Motor neuron (in vitro differentiated cells): ENCODE measurements at regions not wholly inside any gene's neighbourhood (a gene's known extent, or its start where the extent isn't known, plus 50 kb on each side); places are given as distances from the start of the nearest gene placed in this dataset.
A peak's percentile ranks its signal among the peaks of the same experiment; 100 is the strongest.
"Not testable (repeated sequence)": the region's sequence is repeated elsewhere in the genome, so short reads cannot be mapped to it uniquely, and the experiment has no call there.

Source experiments
- ATAC-seq, 8 experiments: fragments of 200-7000 bp; cut with Tn5 transposase; replicated peaks in 6 of 8; 2 replicates each; pipeline ENCODE4 v1.8.0; 2021; ENCODE audit warnings: mild to moderate bottlenecking in 8 of 8, moderate library complexity in 8 of 8
- H3K27ac ChIP-seq, 2 donors: fragments of 250-450 bp; sonication (Bioruptor Pico); 2 replicates each; pipeline ENCODE4 v1.9.0; 2021; ENCODE audit warnings: antibody characterized with exemption in 2 of 2, mild to moderate bottlenecking in 2 of 2, moderate library complexity in 1 of 2
- H3K4me1 ChIP-seq, 2 donors: fragments of 250-450 bp; sonication (Bioruptor Pico); replicated peaks in 1 of 2; 2 replicates each; pipeline ENCODE4 v1.6.1; 2021; ENCODE audit warnings: antibody characterized with exemption in 2 of 2, mild to moderate bottlenecking in 2 of 2, moderate library complexity in 1 of 2
- H3K4me3 ChIP-seq, 5 donors: fragments of 250-450 bp; sonication (Bioruptor Pico); 2 replicates each; pipeline ENCODE4 v1.9.0; 2021; ENCODE audit warnings: antibody characterized with exemption in 5 of 5, mild to moderate bottlenecking in 5 of 5, moderate library complexity in 4 of 5
- WGBS, 10 experiments: fragments of 450-650 bp; shearing (Covaris generic); methylation state at CpG; one replicate each; pipeline ENCODE4 v1.0.0; 2022; 5-methylcytosine and 5-hydroxymethylcytosine counted together
- in situ Hi-C, 9 experiments: fragments of 400-800 bp; cut with MboI; loops; one replicate each; pipeline ENCODE4 v1.15.0; 2021; ENCODE audit warnings: low sequenced_read_pairs in 9 of 9, low pct_unique_long_range_greater_than_20kb in 2 of 9; ENCODE audit not compliant: unreplicated experiment in 9 of 9

DNA sequence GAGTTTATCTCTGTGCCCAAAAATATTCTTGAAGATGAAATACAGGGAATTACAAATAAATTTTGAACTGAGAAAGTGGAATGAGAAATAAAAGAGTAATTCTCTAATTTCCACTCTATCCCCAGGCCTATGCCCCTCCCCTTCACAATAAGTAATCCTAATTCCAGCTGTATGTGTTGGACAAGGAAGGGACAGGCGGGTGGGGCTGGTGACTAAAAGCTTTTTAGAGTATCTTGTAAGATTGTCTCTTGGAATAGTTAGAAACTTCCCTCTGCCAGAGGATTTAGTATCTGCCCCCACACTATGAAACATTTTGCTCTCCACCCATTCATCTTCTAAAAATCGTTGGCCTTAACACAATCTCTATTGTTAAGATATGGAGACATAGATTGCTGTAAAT is 199.2 kb downstream of the MBL2 start:
- no peaks in the 10 kb centered on the region for H3K4me1 ChIP-seq
- H3K27ac ChIP-seq: no peak overlapping the region
- 0 to 86% (median 52%) methylated on average over 1 to 2 of the region's 2 CpGs; no CpG with 5 or more reads in 2 of the 10 experiments for WGBS, 10 experiments
- in situ Hi-C loops: loop anchor here in 3 of 9 experiments (25.0 kb wide), 1 partner anchor 261 kb away; the partner anchor contains the start of gene DKK1 (in 3 of the 3)
- ATAC-seq: peak in 1 of 8 experiments; percentile 41
- H3K4me3 ChIP-seq: no peak overlapping the region

DNA sequence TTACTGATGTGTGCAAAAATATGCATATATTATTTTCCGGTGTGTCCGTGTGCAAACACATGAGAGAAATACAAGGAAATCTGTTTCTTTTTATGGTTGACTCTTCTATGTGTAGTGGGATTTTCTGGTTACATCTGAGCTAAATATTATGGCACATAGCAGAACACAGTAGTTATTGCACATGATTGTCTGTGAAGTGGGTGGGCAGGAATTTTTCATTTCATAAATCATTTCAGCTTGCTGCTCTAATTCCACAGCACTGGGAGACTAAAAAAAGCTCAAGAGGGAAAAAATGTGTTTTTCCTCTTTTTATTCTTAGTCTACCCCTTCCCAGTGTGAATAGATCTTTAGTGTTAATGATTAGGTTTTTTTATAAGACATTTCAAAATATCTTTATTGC is 197.9 kb downstream of the MBL2 start:
- H3K4me1 ChIP-seq: no peaks in the 10 kb centered on the region
- no peak overlapping the region for H3K27ac ChIP-seq
- H3K4me3 ChIP-seq: no peak overlapping the region
- WGBS, 10 experiments: 35 to 100% (median 88%) methylated on average over 1 to 2 of the region's 2 CpGs; no CpG with 5 or more reads in 1 of the 10 experiments
- in situ Hi-C loops: loop anchor here in 3 of 9 experiments (25.0 kb wide), 1 partner anchor 262 kb away; the partner anchor contains the start of gene DKK1 (in 3 of the 3)
- ATAC-seq: no peak

DNA sequence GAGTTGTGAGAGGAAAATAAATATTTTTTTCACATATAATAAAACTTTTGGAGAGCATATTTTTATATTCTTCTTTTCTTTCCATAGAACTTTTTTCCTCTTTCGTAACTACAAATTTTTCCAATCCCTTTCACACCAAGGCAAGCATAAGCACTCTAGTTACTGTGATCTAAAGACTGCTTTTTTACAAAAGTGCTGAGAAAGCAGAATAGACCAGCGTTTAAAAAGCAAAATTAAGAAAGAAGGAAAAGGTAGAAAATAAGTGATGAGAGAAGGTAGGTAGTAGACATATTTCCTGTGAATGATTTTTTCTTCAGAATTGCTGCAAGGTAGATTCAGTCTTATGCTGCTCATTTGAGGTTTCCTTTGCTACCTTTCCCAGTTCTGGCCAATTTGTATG is 195.5 kb downstream of the MBL2 start:
- in situ Hi-C loops: no loop called here
- 58 to 100% (median 86%) methylated on average over 1 to 2 of the region's 2 CpGs for WGBS, 10 experiments
- Histone ChIP-seq H3K27ac (no peak overlapping the region), H3K4me1 (no peaks in the 10 kb centered on the region), H3K4me3 (no peak overlapping the region)
- ATAC-seq: no peak

DNA sequence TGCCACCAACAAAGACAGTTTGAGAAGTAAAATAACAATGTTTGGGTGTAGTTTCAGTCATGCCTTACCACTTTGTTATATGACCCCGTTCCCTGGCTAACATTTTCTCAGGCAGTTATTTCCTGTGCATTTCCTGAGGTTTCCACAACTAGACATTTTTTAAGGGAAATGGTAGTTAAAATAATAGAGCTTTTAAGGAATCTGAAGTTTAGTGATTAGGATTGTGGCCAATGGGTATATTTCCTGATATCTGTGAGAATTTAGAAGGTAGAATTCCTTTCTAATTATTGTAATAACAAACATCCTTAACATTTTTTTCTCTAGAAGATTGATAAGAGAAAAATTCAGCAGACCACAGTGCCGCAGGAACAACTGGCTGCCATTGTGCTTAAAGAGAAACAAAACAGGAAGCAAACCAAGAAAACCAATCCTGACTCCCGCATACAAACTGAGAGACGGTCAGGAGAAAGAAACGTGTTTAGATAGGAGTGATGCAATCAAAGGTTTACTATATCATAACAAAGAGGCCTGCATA is 193.6 kb downstream of the MBL2 start:
- no peak for ATAC-seq
- in situ Hi-C loops: no loop called here
- Histone ChIP-seq H3K27ac (no peak overlapping the region), H3K4me3 (no peak overlapping the region), H3K4me1 (no peaks in the 10 kb centered on the region)
- WGBS, 10 experiments: 53 to 96% (median 81%) methylated on average over 3 to 5 of the region's 5 CpGs

DNA sequence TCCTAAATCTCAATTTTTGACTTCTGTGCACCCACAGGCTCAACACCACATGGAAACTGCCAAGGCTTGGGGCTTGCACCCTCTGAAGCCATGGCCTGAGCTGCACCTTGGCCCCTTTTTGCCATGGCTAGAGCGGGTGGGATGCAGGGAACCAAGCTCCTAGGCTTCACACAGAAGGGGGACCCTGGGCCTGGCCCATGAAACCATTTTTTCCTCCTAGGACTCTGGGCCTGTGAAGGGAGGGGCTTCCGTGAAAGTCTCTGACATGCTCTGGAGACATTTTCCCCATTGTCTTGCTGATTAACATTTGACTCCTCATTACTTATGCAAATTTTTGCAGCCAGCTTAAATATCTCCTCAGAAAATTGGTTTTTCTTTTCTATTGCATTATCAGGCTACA is 190.9 kb downstream of the MBL2 start:
- H3K4me3 ChIP-seq, H3K27ac ChIP-seq, in situ Hi-C loops, H3K4me1 ChIP-seq, ATAC-seq: not testable (repeated sequence)
- WGBS, 10 experiments: 60 to 88% (median 73%) methylated on average over 1 to 2 of the region's 2 CpGs; no CpG with 5 or more reads in 6 of the 10 experiments

DNA sequence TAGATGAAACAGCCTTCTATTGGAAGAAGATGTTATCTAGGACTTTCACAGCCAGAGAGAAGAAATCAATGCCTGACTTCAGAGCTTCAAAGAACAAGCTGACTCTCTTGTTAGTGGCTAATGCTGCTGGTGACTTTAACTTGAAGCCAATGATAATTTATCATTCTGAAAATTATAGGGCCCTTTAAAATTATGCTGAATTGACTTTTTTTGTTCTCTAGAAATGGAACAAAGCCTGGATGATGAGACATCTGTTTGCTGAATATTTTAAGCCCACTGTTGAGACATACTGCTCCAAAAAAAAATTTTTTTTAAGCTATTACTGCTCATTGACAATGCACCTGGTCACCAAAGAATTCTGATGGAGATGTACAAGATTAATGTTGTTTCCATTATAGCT is 189.2 kb downstream of the MBL2 start:
- in situ Hi-C loops: no loop called here
- ATAC-seq: no peak
- no peak overlapping the region for H3K4me3 ChIP-seq

DNA sequence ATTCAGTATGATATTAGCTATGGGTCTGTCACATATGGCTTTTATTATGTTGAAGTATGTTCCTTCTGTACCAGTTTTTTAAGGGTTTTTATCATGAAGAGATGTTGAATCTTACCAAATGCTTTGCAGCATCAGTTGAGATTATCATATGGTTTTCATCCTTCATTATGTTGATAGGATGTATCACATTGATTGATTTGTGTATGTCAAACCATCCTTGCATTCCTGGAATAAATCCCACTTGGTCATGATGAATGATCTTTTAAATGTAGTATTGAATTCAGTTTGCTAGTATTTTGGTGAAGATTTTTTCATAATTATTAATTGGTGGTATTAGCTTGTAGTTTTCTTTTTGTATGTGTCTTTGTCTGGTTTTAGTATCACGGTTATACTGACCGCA is 185.9 kb downstream of the MBL2 start:
- H3K27ac ChIP-seq: no peak overlapping the region
- no peaks in the 10 kb centered on the region for H3K4me1 ChIP-seq
- in situ Hi-C loops: no loop called here
- 45 to 100% (median 85%) methylated on average over 1 to 2 of the region's 2 CpGs; no CpG with 5 or more reads in 1 of the 10 experiments for WGBS, 10 experiments
- no peak for ATAC-seq
- no peak overlapping the region for H3K4me3 ChIP-seq

More for the DNA sequence above, 189.2 kb downstream of the MBL2 start:
- H3K4me1 ChIP-seq: no peaks in the 10 kb centered on the region
- no peak overlapping the region for H3K27ac ChIP-seq

DNA sequence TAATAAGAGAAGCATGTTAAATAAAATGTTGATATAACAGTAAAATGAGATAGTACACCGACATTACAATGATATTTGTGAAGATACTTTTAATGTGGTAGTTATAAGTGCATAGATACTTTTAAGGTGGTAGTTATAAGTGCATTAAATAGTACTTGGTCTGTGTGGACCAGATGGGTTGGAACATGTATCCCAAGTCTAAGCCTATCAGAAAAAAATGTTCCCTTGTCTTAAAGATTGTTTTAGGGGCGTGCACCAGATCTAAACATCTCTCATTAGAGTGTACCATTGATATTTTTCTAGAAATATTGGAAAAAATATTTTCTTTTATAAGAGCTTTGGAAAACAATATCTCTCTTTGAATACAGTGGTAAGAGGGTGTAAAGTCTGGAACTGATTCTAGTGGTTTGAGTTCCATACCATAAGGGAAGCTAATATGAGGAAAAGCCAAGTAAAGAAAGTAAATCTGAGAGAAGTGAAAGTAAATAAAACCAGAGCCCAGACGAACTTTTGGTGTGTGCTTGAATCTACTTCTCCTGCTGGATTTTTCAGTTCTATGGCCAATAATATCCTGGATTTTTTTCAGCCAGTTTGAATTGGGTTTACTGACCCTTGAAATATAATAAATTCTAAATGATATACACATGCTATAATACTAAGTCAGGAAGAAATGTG is 175.3 kb downstream of the MBL2 start:
- Histone ChIP-seq H3K4me3 (no peak overlapping the region), H3K27ac (no peak overlapping the region), H3K4me1 (no peaks in the 10 kb centered on the region)
- no peak for ATAC-seq
- 0 to 100% (median 82%) methylated on average over 1 to 3 of the region's 3 CpGs; no CpG with 5 or more reads in 1 of the 10 experiments for WGBS, 10 experiments
- in situ Hi-C loops: no loop called here

DNA sequence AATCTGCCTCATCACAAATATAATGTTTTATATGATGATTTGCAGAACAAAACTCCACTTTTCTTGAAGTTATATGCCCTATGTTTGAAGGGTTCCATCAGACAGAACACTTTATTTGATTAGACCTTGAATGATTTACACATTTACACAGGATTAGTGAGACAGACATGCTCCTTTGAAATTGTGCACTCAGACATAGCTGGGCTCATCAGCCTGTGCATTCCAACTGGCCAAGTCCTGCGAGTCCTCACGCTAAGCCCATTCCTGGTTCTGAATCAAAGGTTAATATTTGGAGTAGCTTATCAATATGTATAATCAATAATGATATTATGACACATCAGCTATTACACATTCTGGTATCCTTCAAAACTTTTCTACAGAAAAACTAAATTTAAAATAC is 173.6 kb downstream of the MBL2 start:
- ATAC-seq: no peak
- H3K27ac ChIP-seq: no peak overlapping the region
- H3K4me1 ChIP-seq: no peaks in the 10 kb centered on the region
- 71 to 100% (median 93%) methylated on average over 1 to 2 of the region's 2 CpGs; no CpG with 5 or more reads in 4 of the 10 experiments for WGBS, 10 experiments
- in situ Hi-C loops: no loop called here
- no peak overlapping the region for H3K4me3 ChIP-seq

DNA sequence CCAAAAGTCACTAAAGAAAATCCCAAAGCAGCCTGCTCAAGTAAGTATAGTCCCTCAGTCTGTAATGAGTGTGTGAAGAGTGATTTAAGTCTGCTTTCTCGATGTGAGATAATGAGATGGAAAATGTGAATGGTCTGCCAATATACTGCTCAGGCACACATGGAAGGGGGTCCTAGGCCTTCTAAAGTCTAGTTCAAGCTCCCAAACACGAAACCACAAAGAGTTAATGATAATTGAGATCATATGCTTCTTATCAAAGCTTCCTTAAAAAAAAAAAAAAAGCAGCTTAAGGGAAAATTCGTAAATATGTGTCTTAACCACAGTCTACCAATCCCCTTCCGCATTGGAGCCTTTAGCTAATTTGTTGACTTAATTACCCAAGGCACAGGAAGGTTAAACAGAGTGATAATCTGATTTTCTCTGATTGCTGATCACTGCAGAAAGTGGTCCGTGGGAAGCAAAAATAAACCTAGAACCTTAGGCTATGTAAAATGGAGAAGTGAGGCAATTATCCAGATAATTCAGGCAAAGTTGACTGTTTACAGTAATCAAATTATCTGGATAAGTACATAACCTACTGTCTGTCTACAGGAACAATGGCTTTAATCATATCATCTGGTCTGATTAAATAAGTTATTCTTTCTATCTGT is 172.9 kb downstream of the MBL2 start:
- ATAC-seq: no peak
- in situ Hi-C loops: no loop called here
- no peak overlapping the region for H3K27ac ChIP-seq
- WGBS, 10 experiments: 31 to 90% (median 68%) methylated on average over 2 to 5 of the region's 5 CpGs
- no peaks in the 10 kb centered on the region for H3K4me1 ChIP-seq
- H3K4me3 ChIP-seq: no peak overlapping the region

DNA sequence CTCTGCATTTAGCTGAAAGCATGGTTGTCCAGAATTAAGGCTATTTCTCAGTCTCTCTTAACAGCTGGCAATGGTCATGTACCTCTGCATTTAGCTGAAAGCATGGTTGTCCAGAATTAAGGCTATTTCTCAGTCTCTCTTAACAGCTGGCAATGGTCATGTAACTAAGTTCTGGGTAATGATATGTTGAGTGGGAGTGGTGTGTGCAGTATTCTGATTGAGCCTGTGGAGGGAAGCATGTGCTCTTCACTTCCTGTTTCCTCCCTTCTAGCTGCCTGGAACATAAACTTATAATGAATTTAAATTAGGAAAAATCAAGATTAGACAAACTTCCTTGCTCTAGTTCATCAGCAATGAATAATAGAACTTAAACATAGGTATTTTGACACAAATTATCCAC is 168.5 kb downstream of the MBL2 start:
- in situ Hi-C loops, H3K27ac ChIP-seq, H3K4me1 ChIP-seq, H3K4me3 ChIP-seq: not testable (repeated sequence)
- ATAC-seq: peak in 2 of 8 experiments; percentile 77 to 86

DNA sequence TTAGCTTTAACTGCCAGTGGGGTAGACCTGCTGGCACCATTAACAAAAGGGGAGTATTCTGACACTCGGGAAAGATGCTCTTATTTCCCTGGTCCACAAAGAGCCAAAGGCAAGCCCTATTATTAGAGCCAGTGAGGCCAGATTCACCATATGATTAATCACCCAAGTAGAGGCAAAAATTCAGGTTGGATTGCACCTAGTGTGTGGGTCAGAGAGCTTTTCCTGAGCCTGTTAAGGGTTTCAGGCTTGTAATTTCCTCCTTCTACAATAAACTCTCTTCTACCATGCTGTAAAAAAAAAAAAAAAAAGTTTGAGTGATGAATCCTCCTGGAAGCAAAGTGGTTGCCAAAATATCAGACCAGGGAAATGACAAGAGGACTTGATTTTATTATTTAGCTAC is 163.5 kb downstream of the MBL2 start:
- Histone ChIP-seq H3K4me1 (no peaks in the 10 kb centered on the region), H3K4me3 (no peak overlapping the region), H3K27ac (no peak overlapping the region)
- in situ Hi-C loops: no loop called here
- 13 to 86% (median 65%) methylated on average over 1 of the region's 1 CpG; no CpG with 5 or more reads in 4 of the 10 experiments for WGBS, 10 experiments
- no peak for ATAC-seq

DNA sequence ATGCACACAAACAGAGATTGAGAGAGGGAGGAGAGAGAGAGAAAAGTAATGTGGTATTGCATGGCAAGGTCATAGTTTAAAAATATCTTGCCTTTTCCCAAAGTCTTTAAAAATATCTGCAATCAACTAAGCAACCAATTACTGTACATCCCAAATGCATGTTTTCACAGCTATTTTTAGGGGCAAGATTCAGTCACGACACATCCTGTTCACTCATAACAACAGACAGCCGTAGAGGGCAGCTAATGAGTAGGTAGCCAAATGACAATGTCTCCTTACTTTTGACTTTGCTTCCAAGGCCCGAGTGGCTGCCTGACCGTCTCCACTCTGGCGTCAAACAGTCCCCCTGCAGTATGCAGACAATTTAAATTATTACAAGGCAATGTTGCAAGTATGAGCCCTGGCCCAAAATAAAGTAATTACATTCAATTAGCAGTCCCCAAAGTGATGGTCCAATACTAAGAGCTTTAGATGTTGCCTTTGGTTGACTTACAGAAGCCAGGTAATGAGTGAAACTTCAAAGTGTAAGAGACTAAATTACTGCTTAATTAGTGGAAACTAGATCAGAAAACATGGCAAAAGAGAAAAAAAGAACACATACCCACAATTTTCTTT is 162.9 kb downstream of the MBL2 start:
- no peak for ATAC-seq
- in situ Hi-C loops: no loop called here
- Histone ChIP-seq H3K4me3 (no peak overlapping the region), H3K4me1 (no peaks in the 10 kb centered on the region), H3K27ac (no peak overlapping the region)
- 53 to 100% (median 88%) methylated on average over 1 to 5 of the region's 5 CpGs; no CpG with 5 or more reads in 3 of the 10 experiments for WGBS, 10 experiments
